ENCODE measurements at regions not wholly inside any gene's neighbourhood (a gene's known extent, or its start where the extent isn't known, plus 50 kb on each side); places are given as distances from the start of the nearest gene placed in this dataset.

- TF ChIP-seq CTCF (IDR thresholded peaks at IDR 0.05) (no peak), POLR2A (IDR thresholded peaks at IDR 0.05) (no peak), POLR2AphosphoS5 (IDR thresholded peaks at IDR 0.05) (no peak)
Observed at GRCh38 chr5:3105172-3105571, 353.7 kb upstream of the IRX2 start.

Data from breast epithelium (tissue), 3 donors.